Sciatic nerve (tissue), 2 donors: ENCODE measurements at regions not wholly inside any gene's neighbourhood (a gene's known extent, or its start where the extent isn't known, plus 50 kb on each side); places are given as distances from the start of the nearest gene placed in this dataset.

Source experiments
- ATAC-seq: fragments of 200-7000 bp; cut with Tn5 transposase; one replicate; pipeline ENCODE4 v1.9.1; 2020; ENCODE audit warnings: mild to moderate bottlenecking, moderate library complexity
- DNase-seq: peaks from one replicate; pipeline ENCODE4 v3.0.0-alpha.2; 2020; ENCODE audit warnings: low spot score
- intact Hi-C: fragments of 100-400 bp; cut with DNase I; formaldehyde crosslinking; loops from one replicate; pipeline ENCODE4 v1.14.2; 2022
- donor health status: DM: no; HTN: no; CAD: no.
- donor health status: DM: no; HTN: no; CAD: no.

DNA sequence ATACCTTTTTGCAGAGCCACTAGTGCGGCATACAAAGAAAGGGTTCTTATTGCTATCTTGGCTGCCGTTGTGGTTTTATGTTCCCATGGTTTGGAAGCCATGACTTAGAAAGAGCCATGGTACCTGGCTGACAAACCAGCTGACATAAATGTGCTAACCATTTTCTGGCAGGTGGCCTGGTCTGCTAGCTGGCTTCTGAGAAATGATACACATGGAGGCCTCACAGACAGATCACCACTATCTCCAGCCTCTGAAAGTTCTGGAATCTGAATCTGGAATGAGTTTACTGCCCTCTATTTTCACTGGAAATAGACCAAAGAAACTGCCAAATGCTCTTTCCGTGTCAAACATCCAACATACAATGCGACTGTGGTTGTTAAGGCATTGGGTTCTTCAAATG lies 123.7 kb downstream of the QPCT start:
- no peak for DNase-seq
- intact Hi-C loops: no loop called here

DNA sequence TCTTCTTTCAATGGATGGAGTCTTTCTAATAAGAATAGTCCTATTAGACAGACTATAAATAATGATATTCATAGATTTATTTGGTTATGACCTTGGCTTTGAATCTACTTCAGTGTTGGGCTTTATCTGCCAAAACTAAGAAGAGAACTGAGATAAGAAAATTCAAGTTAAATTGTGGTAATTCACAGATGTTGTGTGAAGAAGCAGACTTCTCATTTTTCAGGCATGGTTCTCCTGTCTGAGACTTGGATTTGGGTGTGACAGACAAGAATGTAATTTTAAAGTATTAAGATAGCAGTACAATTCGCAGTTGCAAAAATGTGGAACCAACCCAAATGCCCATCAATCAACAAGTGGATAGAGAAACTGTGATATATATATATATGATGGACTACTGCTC lies 124.7 kb downstream of the QPCT start:
- no peak for ATAC-seq
- intact Hi-C loops: no loop called here
- DNase-seq: no peak

More for the DNA sequence above, 123.7 kb downstream of the QPCT start:
- no peak for ATAC-seq

DNA sequence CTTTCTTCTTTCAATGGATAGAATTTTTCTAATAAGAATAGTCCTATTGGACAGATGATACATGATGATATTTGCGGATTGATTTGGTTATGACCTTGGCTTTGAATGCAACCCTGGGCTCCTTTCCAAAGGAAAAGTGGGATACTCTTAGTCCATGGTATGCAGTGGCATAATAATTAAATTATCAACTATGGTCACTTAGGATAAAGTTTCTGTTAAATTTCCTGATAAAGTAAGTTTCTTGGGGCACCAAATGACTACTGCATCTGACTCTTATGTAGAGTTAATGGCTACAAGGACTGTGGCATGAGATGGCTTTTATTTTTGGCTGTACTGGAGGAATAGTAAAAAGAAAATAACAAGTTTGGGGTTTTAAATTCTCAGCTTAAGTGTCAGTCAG lies 126.7 kb downstream of the QPCT start:
- DNase-seq: no peak
- intact Hi-C loops: no loop called here

DNA sequence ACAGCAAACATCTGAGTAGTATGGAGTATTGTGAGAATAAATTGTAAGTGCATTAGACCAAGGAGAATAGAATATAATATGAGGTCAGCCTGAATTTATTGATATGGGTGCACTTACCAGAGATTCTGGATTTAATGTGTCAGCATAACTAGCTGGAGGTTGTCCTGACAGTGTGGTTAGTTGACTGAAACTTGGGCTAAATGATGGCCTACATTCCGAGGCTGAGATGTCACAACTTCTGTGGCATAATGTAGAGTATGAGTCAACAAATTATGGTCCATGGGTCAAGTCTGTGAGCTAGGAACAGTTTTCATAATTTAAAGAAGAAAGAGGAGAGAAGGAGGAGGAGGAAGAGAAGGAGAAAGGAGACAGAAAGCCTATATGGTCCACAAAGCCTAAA lies 127.6 kb downstream of the QPCT start:
- intact Hi-C loops: no loop called here
- ATAC-seq: peak; percentile 70

More for the DNA sequence above, 126.7 kb downstream of the QPCT start:
- no peak for ATAC-seq

DNA sequence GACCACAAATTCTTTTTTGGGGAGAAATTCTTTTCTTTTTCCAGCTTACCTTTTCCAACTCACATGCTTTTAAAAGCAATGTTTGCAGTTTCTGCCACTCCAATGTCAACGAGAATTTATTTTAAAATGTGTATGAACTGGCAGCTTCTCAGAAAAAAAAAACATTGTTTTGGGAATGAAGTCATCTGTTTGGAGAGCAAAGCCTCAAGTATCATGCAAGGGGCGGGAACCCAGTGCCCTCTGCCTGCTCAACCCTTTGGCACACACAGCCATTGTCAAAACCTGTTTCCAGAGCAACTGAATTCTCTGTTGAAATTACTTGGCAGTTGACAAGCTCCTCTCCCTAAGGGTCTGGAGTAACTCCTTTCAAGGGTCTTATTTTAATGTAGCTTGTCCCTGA lies 128.5 kb downstream of the QPCT start:
- intact Hi-C loops: no loop called here
- DNase-seq: no peak

More for the DNA sequence above, 127.6 kb downstream of the QPCT start:
- no peak for DNase-seq

DNA sequence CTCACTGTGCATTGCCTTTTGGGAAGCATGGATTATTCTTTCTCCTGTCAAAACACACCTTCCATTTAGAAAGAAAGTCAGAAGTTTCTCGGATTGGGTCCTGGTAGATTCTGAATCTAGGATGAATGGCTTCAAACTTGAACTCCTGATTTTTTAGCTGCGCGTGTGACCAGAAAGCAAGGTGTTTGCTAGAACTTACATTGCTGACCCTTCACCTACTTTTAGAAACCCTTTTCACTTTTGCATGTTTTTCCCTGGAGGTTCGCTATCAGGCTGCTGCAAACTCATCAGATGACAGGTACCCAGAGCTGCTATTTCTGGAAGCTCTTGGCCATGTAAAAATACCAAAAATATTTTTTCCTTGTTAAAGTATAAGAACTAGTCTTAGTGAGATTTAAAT lies 132.0 kb downstream of the QPCT start:
- ATAC-seq (no peak), DNase-seq (no peak)
- intact Hi-C loops: no loop called here

More for the DNA sequence above, 128.5 kb downstream of the QPCT start:
- ATAC-seq: peak; percentile 85

DNA sequence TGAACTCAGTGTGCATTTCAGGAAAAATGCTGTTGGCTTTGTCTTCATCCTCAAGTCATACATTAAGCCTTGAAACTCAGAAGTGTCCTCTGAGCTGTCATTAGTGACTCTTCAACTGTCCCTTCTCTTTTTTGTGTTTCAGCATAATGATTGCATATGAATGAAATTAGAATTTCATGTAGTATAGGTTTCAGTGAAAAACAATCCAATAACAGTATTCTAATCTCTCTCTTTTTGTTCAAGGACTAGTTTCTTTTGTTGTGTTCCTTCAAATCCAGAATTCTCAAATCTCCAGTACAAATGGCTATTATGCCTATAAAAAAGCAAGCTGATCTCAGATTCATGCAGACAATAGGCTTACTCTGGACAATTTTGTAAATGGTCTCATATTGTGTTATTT lies 133.5 kb downstream of the QPCT start:
- intact Hi-C loops: no loop called here
- ATAC-seq (no peak), DNase-seq (no peak)

DNA sequence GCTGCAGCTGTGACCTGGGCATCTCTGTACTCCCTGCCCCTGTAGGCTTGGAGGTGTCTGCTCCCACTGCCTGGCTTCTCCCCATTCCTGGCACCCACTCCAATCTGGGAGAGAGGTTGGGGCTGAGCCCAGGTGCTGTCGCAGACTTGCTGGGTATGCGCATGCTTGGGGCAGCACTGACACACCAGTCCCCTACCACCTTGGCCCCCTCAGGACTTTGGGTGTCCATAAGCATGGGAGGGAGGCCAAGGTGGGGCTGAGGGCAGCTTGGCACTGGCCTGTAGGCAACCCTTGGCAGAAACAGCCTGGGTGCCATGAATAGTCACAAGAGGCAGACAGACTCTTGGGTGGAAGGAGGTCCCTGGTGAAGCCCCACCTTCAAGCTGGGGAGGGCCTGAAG lies 136.8 kb downstream of the QPCT start:
- ATAC-seq: peak; percentile 30
- intact Hi-C loops: no loop called here

DNA sequence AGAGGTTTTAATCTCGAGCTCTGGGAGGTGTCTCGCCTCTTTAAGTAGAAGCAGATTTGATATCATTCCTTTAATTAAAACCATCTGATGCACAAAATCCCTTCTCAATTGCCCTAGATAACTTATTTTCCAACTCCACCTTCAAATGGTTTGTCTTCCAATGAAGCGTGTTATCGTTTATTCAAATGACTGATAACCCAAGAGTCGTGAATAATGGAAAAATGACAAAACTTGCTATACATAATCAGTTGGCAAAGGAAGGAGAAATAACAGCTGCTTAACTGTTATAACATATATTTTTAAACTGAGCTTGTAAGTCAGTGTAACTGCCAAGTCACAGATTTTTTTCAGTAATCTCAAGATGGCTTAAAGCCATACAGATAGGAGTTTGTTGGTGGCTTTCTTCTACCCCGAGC lies 144.6 kb downstream of the QPCT start:
- no peak for ATAC-seq
- DNase-seq: no peak
- intact Hi-C loops: no loop called here

More for the DNA sequence above, 136.8 kb downstream of the QPCT start:
- no peak for DNase-seq

DNA sequence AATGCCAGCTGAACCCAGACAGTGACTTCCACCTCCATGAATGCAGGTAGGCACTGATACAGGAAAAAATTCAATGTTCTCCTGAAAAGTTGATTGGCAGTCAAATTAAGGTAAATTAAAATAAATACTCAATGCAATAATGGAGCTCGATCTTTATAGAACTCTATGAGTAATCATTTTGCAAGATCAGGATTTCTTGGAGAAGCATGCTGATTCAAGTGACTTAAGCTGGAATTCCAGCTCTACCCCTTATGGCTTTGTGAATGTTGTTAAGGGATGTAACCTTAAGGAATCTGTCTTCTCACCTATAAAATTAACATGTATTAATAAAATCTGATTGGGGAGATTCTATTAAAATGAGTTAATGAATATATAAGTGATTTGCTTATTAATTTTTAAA lies 145.1 kb downstream of the QPCT start:
- DNase-seq: no peak
- intact Hi-C loops: no loop called here
- ATAC-seq: no peak

DNA sequence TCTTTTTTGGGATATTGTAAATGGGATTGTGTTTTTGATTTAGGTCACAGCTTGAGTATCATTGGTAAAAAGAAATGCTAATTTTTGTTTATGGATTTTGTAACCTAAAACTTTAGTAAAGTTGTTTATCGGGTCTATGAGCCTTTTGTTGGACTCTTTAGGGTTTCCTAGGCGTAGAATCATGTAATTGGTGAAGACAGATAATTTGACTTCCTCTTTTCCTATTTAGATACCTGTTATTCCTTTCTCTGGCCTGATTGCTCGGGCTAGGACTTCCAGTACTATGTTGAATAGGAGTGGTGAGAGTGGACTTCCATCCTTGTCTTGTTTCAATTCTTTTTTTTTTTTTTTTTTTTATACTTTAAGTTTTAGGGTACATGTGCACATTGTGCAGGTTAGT lies 149.0 kb downstream of the QPCT start:
- ATAC-seq (no peak), DNase-seq (no peak)
- intact Hi-C loops: no loop called here

DNA sequence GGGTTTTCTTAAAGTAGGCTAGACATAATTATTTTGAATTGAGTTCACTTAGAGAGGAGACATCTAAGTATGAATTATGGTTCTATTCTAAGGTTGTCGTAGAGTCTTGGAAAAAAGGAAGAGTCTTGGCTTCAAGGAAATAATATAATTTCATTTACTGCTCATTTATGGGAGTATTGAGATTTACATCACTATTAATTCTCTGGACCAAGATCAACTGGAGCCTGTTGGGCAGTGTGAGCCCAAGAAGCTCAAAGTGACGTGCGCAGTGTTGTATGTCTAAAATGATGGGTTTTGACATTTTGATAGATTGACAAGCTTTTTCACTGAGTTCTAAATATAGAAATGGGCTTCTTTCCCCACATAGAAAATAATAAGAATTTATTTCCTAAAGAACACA lies 154.7 kb downstream of the QPCT start:
- no peak for ATAC-seq
- intact Hi-C loops: no loop called here
- DNase-seq: no peak

DNA sequence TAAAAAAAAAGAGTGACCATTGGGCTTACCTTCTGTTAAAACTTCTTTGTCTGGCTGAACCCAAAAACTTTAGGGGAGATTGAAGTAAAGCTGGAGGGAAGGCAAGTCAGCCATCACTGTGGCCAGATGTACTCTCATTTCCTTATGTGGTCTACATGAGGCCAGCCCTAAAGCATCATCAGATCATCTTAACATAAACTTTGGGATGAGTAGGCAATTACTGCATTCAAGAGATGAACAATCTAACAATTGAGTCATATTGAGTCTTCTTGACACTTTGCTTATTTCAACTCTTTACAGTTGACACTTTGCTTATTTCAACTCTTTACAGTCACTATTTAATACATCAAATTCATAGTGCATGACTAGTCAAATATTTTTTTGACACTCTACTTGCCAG lies 155.6 kb downstream of the QPCT start:
- intact Hi-C loops: no loop called here
- DNase-seq: no peak
- ATAC-seq: no peak

DNA sequence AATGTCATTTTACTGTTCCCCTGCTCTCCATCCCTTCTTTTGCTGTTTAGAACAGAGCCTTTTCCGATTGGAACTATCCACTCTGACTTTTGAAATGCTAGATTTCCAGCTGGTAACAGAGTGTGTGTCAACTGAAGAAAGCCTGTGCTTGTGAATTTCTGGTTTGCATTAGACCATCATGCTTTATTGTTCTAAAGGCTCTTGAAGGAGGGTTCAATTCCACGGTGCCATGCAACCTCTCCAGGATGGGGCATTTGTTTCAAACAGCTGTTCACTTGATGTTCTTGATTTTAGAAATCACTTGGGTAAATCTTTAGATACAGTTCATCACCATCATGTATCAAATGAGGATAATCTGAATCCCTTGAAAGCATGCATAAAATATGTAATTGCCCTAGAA lies 156.7 kb downstream of the QPCT start:
- DNase-seq (no peak), ATAC-seq (no peak)
- intact Hi-C loops: no loop called here

DNA sequence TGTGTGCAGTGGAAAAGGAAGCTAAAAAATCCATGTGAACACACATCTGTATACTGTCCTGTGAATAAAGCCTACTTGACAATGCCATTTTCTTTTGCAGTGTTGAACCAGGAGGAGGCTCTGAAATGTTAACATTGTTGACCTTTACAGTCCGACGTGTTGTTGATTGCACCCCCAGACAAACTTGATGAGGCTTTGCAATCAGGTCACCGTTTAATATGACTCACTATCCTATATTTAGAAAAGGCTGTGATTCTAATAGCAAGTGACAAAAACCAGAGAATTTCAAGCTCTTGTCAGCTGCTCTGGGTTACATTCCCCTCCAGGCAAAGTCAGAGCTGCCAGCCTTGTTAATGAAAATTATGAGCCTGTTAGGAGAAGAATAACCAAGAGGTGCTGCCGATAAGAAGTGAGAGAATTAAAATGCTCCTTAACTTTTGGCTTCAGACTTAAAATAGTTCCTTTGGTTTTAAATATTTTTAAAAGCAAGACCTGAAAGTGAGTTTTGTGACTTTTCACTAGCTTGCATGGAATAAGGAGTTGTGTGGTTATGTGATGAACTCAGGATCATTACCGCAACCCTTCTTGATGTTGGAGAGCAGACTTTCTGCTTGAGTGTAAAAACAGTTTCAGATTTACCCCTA lies 162.1 kb downstream of the QPCT start:
- DNase-seq: no peak
- intact Hi-C loops: no loop called here
- ATAC-seq: no peak

DNA sequence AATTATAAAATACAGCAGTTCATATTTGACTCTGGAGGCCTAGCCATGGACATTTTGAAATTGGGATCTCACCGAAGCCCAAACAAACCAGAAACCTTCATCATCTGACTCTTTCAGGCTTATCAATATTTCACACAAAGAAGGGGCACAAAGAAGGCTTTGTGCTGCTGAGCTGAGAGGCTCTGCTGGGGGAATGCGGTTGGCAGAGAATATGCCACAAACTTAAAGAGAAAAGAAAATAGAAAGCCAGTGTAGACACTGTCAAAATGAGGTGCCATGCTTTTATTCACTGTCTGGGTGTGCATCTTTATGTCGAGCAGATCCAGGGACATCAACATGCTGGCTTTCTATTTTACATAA lies 162.6 kb downstream of the QPCT start:
- intact Hi-C loops: no loop called here
- no peak for ATAC-seq

DNA sequence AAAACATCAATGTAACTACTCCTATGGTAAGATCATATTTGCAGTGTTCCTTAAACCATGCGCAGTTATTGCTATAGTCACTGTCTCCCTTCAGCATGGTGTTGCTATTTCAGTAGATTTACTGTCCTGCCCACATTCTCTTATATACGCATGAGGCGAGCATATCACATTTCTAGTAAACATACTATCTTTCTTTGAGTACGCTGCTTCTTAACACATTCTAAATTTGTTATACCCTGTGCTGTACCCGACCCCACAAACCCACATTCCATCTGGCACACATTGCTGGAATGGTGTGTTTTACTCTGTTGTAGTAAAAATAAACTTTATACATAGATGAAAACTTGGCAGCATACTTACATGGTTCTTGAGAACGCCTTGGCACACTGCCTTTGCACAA lies 163.3 kb downstream of the QPCT start:
- intact Hi-C loops: no loop called here
- no peak for ATAC-seq

More for the DNA sequence above, 162.6 kb downstream of the QPCT start:
- no peak for DNase-seq

DNA sequence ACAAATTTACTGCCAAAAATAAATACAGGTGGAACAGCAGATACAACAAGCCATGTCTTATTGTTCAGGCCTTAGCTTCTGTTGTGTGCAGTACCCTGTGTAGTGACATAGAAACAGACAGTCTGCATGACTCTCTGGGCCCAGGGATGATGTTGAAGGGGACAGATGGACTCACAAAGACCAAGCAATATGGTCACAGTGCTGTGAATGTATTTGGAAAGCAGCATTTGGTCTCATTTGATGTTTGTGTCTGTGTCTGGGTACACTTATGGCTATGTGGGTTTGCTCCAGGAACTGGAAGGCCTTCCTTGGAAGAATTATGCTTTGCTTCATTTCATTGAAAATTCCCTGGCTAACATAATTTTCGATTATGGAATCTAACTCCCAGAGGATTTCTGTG lies 158.5 kb downstream of the CDC42EP3 start:
- no peak for DNase-seq
- intact Hi-C loops: no loop called here
- no peak for ATAC-seq

More for the DNA sequence above, 163.3 kb downstream of the QPCT start:
- DNase-seq: no peak

DNA sequence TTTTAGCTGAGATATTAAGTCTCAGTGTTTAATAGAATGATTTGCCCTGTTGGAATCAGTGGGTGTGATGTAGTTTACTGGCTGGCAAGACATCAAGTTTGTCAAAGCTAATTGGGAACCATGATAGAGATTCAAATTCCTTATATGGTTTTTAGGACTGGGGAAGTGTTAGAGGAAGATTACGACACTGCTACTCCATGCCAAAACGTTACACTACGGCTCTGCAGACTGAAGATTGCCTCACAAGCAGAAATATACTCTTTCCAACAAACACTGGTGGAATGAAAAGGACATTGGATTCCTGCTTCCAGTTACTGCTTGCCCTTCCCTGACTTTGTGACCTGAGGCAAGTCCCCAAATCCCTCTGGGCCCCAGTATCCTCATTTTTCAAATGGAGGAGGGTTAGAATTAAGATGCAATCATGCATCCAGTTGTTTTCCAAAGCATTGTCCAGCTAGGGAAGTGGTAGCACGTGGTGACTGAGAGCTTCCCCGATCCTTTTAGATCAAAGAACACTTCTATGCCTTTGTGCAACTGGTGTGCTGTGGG lies 147.6 kb downstream of the CDC42EP3 start:
- ATAC-seq (peak; percentile 97), DNase-seq (no peak)
- intact Hi-C loops: no loop called here

DNA sequence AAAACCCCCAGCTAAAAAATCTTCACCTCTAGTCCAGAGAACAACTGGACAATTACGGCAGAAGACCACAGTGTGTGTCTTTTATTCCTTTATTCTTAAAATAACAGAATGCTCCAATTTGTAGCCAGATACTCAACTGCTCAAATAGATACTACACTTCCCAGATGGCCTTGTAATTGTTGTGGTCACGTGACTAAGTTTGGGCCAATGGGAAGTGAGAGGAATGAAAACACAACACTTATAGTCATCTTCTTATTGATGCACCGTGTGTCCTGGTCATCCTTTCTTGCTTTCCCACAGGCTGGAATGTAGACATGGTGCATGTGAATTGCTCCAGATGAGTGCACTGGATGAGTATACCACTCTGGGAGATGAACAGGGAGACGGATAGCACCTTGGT lies 145.1 kb downstream of the CDC42EP3 start:
- intact Hi-C loops: no loop called here
- DNase-seq (no peak), ATAC-seq (no peak)

DNA sequence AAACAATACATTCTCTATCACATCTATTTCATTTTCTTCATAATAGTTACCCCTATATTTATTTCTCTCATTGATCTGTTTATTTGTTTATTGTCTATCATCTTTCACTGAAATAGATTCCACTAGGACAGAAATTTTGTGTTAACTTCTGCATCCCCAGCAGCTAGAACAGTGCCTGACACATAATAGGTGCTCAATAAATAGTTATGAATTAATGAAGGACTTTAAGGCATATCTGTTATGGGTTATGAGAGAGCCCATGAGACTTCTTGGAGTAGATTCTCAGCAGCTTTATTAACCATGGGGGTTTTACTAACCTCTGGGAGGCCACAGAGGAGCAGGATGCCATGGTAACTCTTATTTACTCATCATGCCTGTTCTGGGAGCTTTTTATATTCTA lies 144.6 kb downstream of the CDC42EP3 start:
- ATAC-seq: no peak
- intact Hi-C loops: no loop called here

More for the DNA sequence above, 144.6 kb downstream of the CDC42EP3 start:
- no peak for DNase-seq
